IMR-90 (cell line): ENCODE measurements at regions not wholly inside any gene's neighbourhood (a gene's known extent, or its start where the extent isn't known, plus 50 kb on each side); places are given as distances from the start of the nearest gene placed in this dataset.

Source experiments
- MAZ ChIP-seq: IDR thresholded peaks from 2 replicates; pipeline ENCODE4 v1.6.1; 2012; ENCODE audit warnings: low read depth, mild to moderate bottlenecking, low read length, improper control_type of control experiment, moderate library complexity, borderline replicate concordance
- POLR2A ChIP-seq: IDR thresholded peaks from 2 replicates; pipeline ENCODE4 v1.6.1; 2012; ENCODE audit warnings: mild to moderate bottlenecking, low read depth, low read length
- TF ChIP-seq, protein P1 (sequence below): conservative IDR thresholded peaks from 2 replicates; pipeline ENCODE4 v1.5.1; 2012; ENCODE audit warnings: mild to moderate bottlenecking, low read depth, low read length, improper control_type of control experiment

DNA sequence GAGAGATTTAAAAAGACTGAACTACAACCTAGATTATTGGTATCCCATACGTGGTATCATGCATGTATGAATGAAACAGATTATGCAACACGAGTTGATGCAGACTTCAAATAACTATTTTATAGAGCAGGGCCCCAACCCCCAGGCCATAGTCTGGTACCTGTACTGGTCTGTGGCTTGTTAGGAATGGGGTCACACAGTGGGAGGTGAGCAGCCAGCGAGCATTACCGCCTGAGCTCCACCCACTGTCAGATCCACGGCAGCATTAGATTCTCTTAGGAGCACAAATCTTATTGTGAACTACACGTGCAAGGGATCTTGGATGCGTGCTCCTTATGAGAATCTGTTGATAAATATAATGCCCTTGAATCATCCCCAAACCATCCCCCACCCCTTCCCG is 320.2 kb downstream of the TBC1D4 start:
- TF ChIP-seq MAZ, result no peak
- TF ChIP-seq, protein P1, sequence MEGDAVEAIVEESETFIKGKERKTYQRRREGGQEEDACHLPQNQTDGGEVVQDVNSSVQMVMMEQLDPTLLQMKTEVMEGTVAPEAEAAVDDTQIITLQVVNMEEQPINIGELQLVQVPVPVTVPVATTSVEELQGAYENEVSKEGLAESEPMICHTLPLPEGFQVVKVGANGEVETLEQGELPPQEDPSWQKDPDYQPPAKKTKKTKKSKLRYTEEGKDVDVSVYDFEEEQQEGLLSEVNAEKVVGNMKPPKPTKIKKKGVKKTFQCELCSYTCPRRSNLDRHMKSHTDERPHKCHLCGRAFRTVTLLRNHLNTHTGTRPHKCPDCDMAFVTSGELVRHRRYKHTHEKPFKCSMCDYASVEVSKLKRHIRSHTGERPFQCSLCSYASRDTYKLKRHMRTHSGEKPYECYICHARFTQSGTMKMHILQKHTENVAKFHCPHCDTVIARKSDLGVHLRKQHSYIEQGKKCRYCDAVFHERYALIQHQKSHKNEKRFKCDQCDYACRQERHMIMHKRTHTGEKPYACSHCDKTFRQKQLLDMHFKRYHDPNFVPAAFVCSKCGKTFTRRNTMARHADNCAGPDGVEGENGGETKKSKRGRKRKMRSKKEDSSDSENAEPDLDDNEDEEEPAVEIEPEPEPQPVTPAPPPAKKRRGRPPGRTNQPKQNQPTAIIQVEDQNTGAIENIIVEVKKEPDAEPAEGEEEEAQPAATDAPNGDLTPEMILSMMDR, result no peak
- TF ChIP-seq POLR2A, result no peak
